ENCODE measurements at regions not wholly inside any gene's neighbourhood (a gene's known extent, or its start where the extent isn't known, plus 50 kb on each side); places are given as distances from the start of the nearest gene placed in this dataset.
"Not testable (repeated sequence)": the region's sequence is repeated elsewhere in the genome, so short reads cannot be mapped to it uniquely, and the experiment has no call there.

DNA sequence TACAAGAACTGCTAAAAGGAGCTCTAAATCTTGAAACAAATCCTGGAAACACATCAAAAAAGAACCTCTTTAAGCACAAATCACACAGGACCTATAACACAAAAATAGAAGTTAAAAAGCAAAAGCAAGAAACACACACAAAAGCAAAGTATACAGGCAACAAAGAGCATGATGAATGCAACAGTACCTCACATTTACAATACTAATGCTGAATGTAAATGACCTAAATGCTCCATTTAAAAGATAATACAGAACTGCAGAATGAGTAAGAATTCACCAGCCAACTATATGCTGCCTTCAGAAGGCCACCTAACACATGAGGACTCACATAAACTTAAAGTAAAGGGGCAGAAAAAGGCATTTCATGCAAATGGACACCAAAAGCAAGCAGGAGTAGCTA, 478.6 kb upstream of the ARHGEF26 start:
- H4K91ac ChIP-seq (ENCODE audit: low read depth, low read length, poor library complexity); H3K79me1 ChIP-seq (ENCODE audit: low read depth, low read length); H3K27me3 ChIP-seq (ENCODE audit: control insufficient read depth in 3 of 3, insufficient read depth in 3 of 3, low read depth in 1 of 3, low read length in 3 of 3); H2BK15ac ChIP-seq (ENCODE audit: low read length); DNase-seq (ENCODE audit: low spot score); H3K4me2 ChIP-seq (ENCODE audit: insufficient read depth, low read length, poor library complexity, severe bottlenecking); H4K8ac ChIP-seq (ENCODE audit: low read depth, low read length); H3K9me3 ChIP-seq (replicated peaks in 1 of 2; ENCODE audit: control insufficient read depth in 2 of 2, insufficient read depth in 1 of 2, low read depth in 1 of 2, low read length in 2 of 2); H2BK12ac ChIP-seq (ENCODE audit: low read length); H3K14ac ChIP-seq (ENCODE audit: low read length); H3K4ac ChIP-seq (ENCODE audit: low read length); H3K4me3 ChIP-seq (ENCODE audit: low read length in 2 of 2); H3K4me1 ChIP-seq (ENCODE audit: control insufficient read depth in 2 of 2, insufficient read depth in 1 of 2, low read depth in 1 of 2, low read length in 2 of 2); H3K27ac ChIP-seq (replicated peaks; ENCODE audit: low read length); H3K36me3 ChIP-seq (replicated peaks in 1 of 2; ENCODE audit: control insufficient read depth in 2 of 2, insufficient read depth in 2 of 2, low read length in 2 of 2); H3K9ac ChIP-seq (ENCODE audit: low read depth, low read length, poor library complexity); H2AFZ ChIP-seq (ENCODE audit: low read length); H2BK5ac ChIP-seq (ENCODE audit: low read length); H2BK120ac ChIP-seq (ENCODE audit: low read depth, low read length); H3K18ac ChIP-seq (ENCODE audit: low read length); H2AK5ac ChIP-seq (ENCODE audit: low read depth, low read length); H3K23ac ChIP-seq (ENCODE audit: low read depth, low read length, poor library complexity): not testable (repeated sequence)

DNA sequence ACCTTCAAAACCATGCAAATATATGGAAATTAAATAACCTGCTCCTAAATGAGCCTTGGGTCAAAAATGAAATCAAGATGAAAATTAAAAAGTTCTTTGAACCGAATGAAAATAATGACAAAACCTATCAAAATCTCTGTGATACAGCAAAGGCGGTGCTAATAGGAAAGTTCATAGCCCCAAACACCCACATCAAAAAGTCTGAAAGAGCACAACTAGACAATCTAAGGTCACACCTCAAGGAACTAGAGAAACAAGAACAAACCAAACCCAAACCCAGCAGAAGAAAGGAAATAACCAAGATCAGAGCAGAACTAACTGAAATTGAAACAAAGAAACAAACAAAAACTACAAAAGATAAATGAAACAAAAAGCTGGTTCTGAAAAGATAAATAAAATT, 477.7 kb upstream of the ARHGEF26 start:
- H3K4me1 ChIP-seq (ENCODE audit: control insufficient read depth in 2 of 2, insufficient read depth in 1 of 2, low read depth in 1 of 2, low read length in 2 of 2); H3K14ac ChIP-seq (ENCODE audit: low read length); H3K9me3 ChIP-seq (replicated peaks in 1 of 2; ENCODE audit: control insufficient read depth in 2 of 2, insufficient read depth in 1 of 2, low read depth in 1 of 2, low read length in 2 of 2); H3K4me2 ChIP-seq (ENCODE audit: insufficient read depth, low read length, poor library complexity, severe bottlenecking); DNase-seq (ENCODE audit: low spot score); H2BK12ac ChIP-seq (ENCODE audit: low read length); H2BK120ac ChIP-seq (ENCODE audit: low read depth, low read length); H3K79me1 ChIP-seq (ENCODE audit: low read depth, low read length); H2AFZ ChIP-seq (ENCODE audit: low read length); H4K8ac ChIP-seq (ENCODE audit: low read depth, low read length); H2BK15ac ChIP-seq (ENCODE audit: low read length); H3K9ac ChIP-seq (ENCODE audit: low read depth, low read length, poor library complexity); H3K27ac ChIP-seq (replicated peaks; ENCODE audit: low read length); H3K18ac ChIP-seq (ENCODE audit: low read length); H3K4me3 ChIP-seq (ENCODE audit: low read length in 2 of 2); H2AK5ac ChIP-seq (ENCODE audit: low read depth, low read length); H3K27me3 ChIP-seq (ENCODE audit: control insufficient read depth in 3 of 3, insufficient read depth in 3 of 3, low read depth in 1 of 3, low read length in 3 of 3); H3K4ac ChIP-seq (ENCODE audit: low read length); H4K91ac ChIP-seq (ENCODE audit: low read depth, low read length, poor library complexity); H3K23ac ChIP-seq (ENCODE audit: low read depth, low read length, poor library complexity); H2BK5ac ChIP-seq (ENCODE audit: low read length); H3K36me3 ChIP-seq (replicated peaks in 1 of 2; ENCODE audit: control insufficient read depth in 2 of 2, insufficient read depth in 2 of 2, low read length in 2 of 2): not testable (repeated sequence)
- no CpG with 5 or more reads among the region's 2 CpGs for WGBS, 2 donors (ENCODE audit: extremely low coverage in 2 of 2, insufficient read length in 2 of 2, insufficient replicate concordance in 1 of 2)

DNA sequence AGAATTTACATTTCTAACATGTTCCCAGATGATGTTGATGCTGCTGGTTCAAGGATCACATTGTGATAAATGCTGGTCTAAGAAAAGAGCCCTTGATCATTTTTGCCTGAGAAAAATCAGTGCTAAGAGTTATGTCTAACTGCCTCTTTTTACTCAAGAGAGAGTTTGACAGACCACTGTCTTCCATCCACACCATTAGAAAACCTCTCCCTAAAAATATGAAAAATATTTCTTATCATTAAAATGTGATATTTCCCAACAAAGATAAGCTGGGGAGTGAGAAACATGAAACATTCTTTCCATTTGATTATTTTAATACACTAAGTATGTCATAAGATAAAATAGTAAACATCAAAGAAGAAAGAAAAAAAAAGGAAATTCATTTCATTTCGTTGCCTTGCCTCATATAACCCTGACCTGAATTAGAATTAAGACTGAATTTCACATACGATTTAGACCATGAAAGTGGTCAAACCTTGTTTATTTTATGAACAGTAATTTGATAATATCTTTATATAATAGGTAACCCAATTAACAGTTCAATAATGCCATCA, 471.8 kb upstream of the ARHGEF26 start:
- no peak overlapping the region for H3K4me3 ChIP-seq (ENCODE audit: low read length in 2 of 2)
- H2BK5ac ChIP-seq (ENCODE audit: low read length) = no peak overlapping the region
- H3K79me1 ChIP-seq (ENCODE audit: low read depth, low read length) = no peaks in the 10 kb centered on the region
- no CpG with 5 or more reads among the region's 2 CpGs for WGBS, 2 donors (ENCODE audit: extremely low coverage in 2 of 2, insufficient read length in 2 of 2, insufficient replicate concordance in 1 of 2)
- H3K9me3 ChIP-seq (replicated peaks in 1 of 2; ENCODE audit: control insufficient read depth in 2 of 2, insufficient read depth in 1 of 2, low read depth in 1 of 2, low read length in 2 of 2) = no peaks in the 10 kb centered on the region
- H3K9ac ChIP-seq (ENCODE audit: low read depth, low read length, poor library complexity) = no peak overlapping the region
- no peaks in the 10 kb centered on the region for H3K4me1 ChIP-seq (ENCODE audit: control insufficient read depth in 2 of 2, insufficient read depth in 1 of 2, low read depth in 1 of 2, low read length in 2 of 2)
- no peak overlapping the region for H2BK12ac ChIP-seq (ENCODE audit: low read length)
- H2AFZ ChIP-seq (ENCODE audit: low read length) = no peak overlapping the region
- no peak overlapping the region for H4K8ac ChIP-seq (ENCODE audit: low read depth, low read length)
- H3K27ac ChIP-seq (replicated peaks; ENCODE audit: low read length) = no peak overlapping the region
- no peak overlapping the region for H2BK120ac ChIP-seq (ENCODE audit: low read depth, low read length)
- H3K23ac ChIP-seq (ENCODE audit: low read depth, low read length, poor library complexity) = no peak overlapping the region
- no peak overlapping the region for H2BK15ac ChIP-seq (ENCODE audit: low read length)
- H4K91ac ChIP-seq (ENCODE audit: low read depth, low read length, poor library complexity) = no peak overlapping the region
- no peaks in the 10 kb centered on the region for H3K36me3 ChIP-seq (replicated peaks in 1 of 2; ENCODE audit: control insufficient read depth in 2 of 2, insufficient read depth in 2 of 2, low read length in 2 of 2)
- no peaks in the 10 kb centered on the region for H3K27me3 ChIP-seq (ENCODE audit: control insufficient read depth in 3 of 3, insufficient read depth in 3 of 3, low read depth in 1 of 3, low read length in 3 of 3)
- no peak overlapping the region for H3K4ac ChIP-seq (ENCODE audit: low read length)
- H2AK5ac ChIP-seq (ENCODE audit: low read depth, low read length) = no peak overlapping the region
- DNase-seq (ENCODE audit: low spot score) = no peak
- H3K4me2 ChIP-seq (ENCODE audit: insufficient read depth, low read length, poor library complexity, severe bottlenecking) = no peak overlapping the region
- no peak overlapping the region for H3K14ac ChIP-seq (ENCODE audit: low read length)
- no peak overlapping the region for H3K18ac ChIP-seq (ENCODE audit: low read length)

DNA sequence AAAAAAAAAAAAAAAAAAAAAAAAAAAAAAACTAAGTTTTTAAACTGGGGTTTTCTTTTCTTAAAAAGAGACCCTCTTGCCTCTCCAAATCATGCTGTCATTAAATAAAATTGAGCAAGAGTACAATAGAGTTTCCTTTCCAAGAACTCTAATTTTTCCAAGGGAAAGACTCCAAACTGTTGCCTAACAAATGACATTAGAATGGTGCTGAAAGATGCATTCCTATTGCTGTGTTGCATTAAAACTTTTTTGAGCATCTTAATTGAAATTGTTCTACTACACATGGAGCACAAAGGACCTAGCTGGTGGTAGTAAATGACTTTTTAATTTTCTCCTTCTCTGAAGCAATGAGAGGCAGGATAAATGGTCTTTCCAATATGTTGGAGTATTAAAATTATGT, 469.1 kb upstream of the ARHGEF26 start:
- H3K4ac ChIP-seq (ENCODE audit: low read length) = no peak overlapping the region
- no peaks in the 10 kb centered on the region for H3K4me1 ChIP-seq (ENCODE audit: control insufficient read depth in 2 of 2, insufficient read depth in 1 of 2, low read depth in 1 of 2, low read length in 2 of 2)
- H4K91ac ChIP-seq (ENCODE audit: low read depth, low read length, poor library complexity) = no peak overlapping the region
- H2BK15ac ChIP-seq (ENCODE audit: low read length) = no peak overlapping the region
- H3K9me3 ChIP-seq (replicated peaks in 1 of 2; ENCODE audit: control insufficient read depth in 2 of 2, insufficient read depth in 1 of 2, low read depth in 1 of 2, low read length in 2 of 2) = no peaks in the 10 kb centered on the region
- H2BK120ac ChIP-seq (ENCODE audit: low read depth, low read length) = no peak overlapping the region
- no peak overlapping the region for H2AFZ ChIP-seq (ENCODE audit: low read length)
- no peaks in the 10 kb centered on the region for H3K79me1 ChIP-seq (ENCODE audit: low read depth, low read length)
- H3K9ac ChIP-seq (ENCODE audit: low read depth, low read length, poor library complexity) = no peak overlapping the region
- no peaks in the 10 kb centered on the region for H3K27me3 ChIP-seq (ENCODE audit: control insufficient read depth in 3 of 3, insufficient read depth in 3 of 3, low read depth in 1 of 3, low read length in 3 of 3)
- H2BK12ac ChIP-seq (ENCODE audit: low read length) = no peak overlapping the region
- H2BK5ac ChIP-seq (ENCODE audit: low read length) = no peak overlapping the region
- H3K4me3 ChIP-seq (ENCODE audit: low read length in 2 of 2) = no peak overlapping the region
- no peak overlapping the region for H3K14ac ChIP-seq (ENCODE audit: low read length)
- H3K4me2 ChIP-seq (ENCODE audit: insufficient read depth, low read length, poor library complexity, severe bottlenecking) = no peak overlapping the region
- H2AK5ac ChIP-seq (ENCODE audit: low read depth, low read length) = no peak overlapping the region
- no peak overlapping the region for H3K23ac ChIP-seq (ENCODE audit: low read depth, low read length, poor library complexity)
- H3K36me3 ChIP-seq (replicated peaks in 1 of 2; ENCODE audit: control insufficient read depth in 2 of 2, insufficient read depth in 2 of 2, low read length in 2 of 2) = no peaks in the 10 kb centered on the region
- no peak overlapping the region for H4K8ac ChIP-seq (ENCODE audit: low read depth, low read length)
- DNase-seq (ENCODE audit: low spot score) = no peak
- no peak overlapping the region for H3K27ac ChIP-seq (replicated peaks; ENCODE audit: low read length)
- no peak overlapping the region for H3K18ac ChIP-seq (ENCODE audit: low read length)
